Endothelial cell (in vitro differentiated cells): ENCODE measurements at regions not wholly inside any gene's neighbourhood (a gene's known extent, or its start where the extent isn't known, plus 50 kb on each side); places are given as distances from the start of the nearest gene placed in this dataset.

Experiments used
- DNase-seq: peaks from one replicate; pipeline ENCODE4 v3.0.0; 2021; ENCODE audit warnings: low spot score
- H3K27ac Mint-ChIP-seq: one replicate; pipeline ENCODE4 v1.8.0; 2021; ENCODE audit warnings: mixed read lengths, inconsistent platforms; ENCODE audit not compliant: unreplicated experiment
- H3K27me3 Mint-ChIP-seq: one replicate; pipeline ENCODE4 v1.8.0; 2021; ENCODE audit warnings: mild to moderate bottlenecking, moderate library complexity, mixed read lengths, inconsistent platforms; ENCODE audit not compliant: unreplicated experiment
- H3K36me3 Mint-ChIP-seq: one replicate; pipeline ENCODE4 v1.8.0; 2021; ENCODE audit warnings: mild to moderate bottlenecking, low read depth, mixed read lengths, inconsistent platforms; ENCODE audit not compliant: unreplicated experiment
- H3K4me1 Mint-ChIP-seq: one replicate; pipeline ENCODE4 v1.8.0; 2021; ENCODE audit warnings: mild to moderate bottlenecking, mixed read lengths, inconsistent platforms; ENCODE audit not compliant: unreplicated experiment
- H3K4me3 Mint-ChIP-seq: one replicate; pipeline ENCODE4 v1.8.0; 2021; ENCODE audit warnings: mild to moderate bottlenecking, mixed read lengths, inconsistent platforms; ENCODE audit not compliant: unreplicated experiment
- H3K9me3 Mint-ChIP-seq: one replicate; pipeline ENCODE4 v1.8.0; 2021; ENCODE audit warnings: mixed read lengths, inconsistent platforms; ENCODE audit not compliant: unreplicated experiment
- CTCF ChIP-seq: fragments of 200-600 bp; sonication (generic); IDR thresholded peaks from one replicate; pipeline ENCODE4 v1.5.0; 2021; ENCODE audit warnings: antibody characterized with exemption; ENCODE audit not compliant: unreplicated experiment

GRCh38 chr2:9756692-9757250, 86.5 kb upstream of the TAF1B start:
- no peak for TF ChIP-seq CTCF
- Mint-ChIP-seq H3K4me3 (no peak overlapping the region), H3K27me3 (peaks cover 16% of the 10 kb centered on the region), H3K36me3 (peaks cover 3% of the 10 kb centered on the region), H3K4me1 (peaks cover 24% of the 10 kb centered on the region), H3K27ac (no peak overlapping the region), H3K9me3 (peaks cover 4% of the 10 kb centered on the region)
- no peak for DNase-seq

- H3K4me1 Mint-ChIP-seq: peaks cover 22% of the 10 kb centered on the region
- H3K27me3 Mint-ChIP-seq: peaks cover 15% of the 10 kb centered on the region
- H3K4me3 Mint-ChIP-seq: peak overlapping the region; percentile 65
- no peak for TF ChIP-seq CTCF
- H3K9me3 Mint-ChIP-seq: peaks cover 4% of the 10 kb centered on the region
- DNase-seq: peak; percentile 39
- H3K27ac Mint-ChIP-seq: no peak overlapping the region
- H3K36me3 Mint-ChIP-seq: peaks cover 3% of the 10 kb centered on the region
Measured at GRCh38 chr2:9757501-9758264, 85.6 kb upstream of the TAF1B start.

- no peak overlapping the region for H3K27ac Mint-ChIP-seq
- H3K4me3 Mint-ChIP-seq: no peak overlapping the region
- peaks cover 3% of the 10 kb centered on the region for H3K36me3 Mint-ChIP-seq
- peaks cover 15% of the 10 kb centered on the region for H3K27me3 Mint-ChIP-seq
- H3K4me1 Mint-ChIP-seq: peaks cover 20% of the 10 kb centered on the region
- no peak for TF ChIP-seq CTCF
- no peak for DNase-seq
- peaks cover 4% of the 10 kb centered on the region for H3K9me3 Mint-ChIP-seq
Measured at GRCh38 chr2:9758741-9759140, 84.5 kb upstream of the TAF1B start.

GRCh38 chr2:9760069-9760901, 83.0 kb upstream of the TAF1B start:
- Mint-ChIP-seq H3K4me1 (peaks cover 19% of the 10 kb centered on the region), H3K27me3 (peaks cover 12% of the 10 kb centered on the region), H3K9me3 (peaks cover 3% of the 10 kb centered on the region), H3K4me3 (no peak overlapping the region), H3K27ac (peak overlapping the region; percentile 68), H3K36me3 (peaks cover 3% of the 10 kb centered on the region)
- no peak for TF ChIP-seq CTCF
- no peak for DNase-seq
